ENCODE measurements at regions not wholly inside any gene's neighbourhood (a gene's known extent, or its start where the extent isn't known, plus 50 kb on each side); places are given as distances from the start of the nearest gene placed in this dataset.

GRCh38 chr1:178619042-178619927 lies 105.8 kb upstream of the RALGPS2 start:
- TF ChIP-seq RFX5 (IDR thresholded peaks at IDR 0.05; ENCODE audit: low read depth, low read length) (no peak), ELK1 (IDR thresholded peaks at IDR 0.05; ENCODE audit: borderline replicate concordance, low read depth, low read length) (no peak), POLR2A (IDR thresholded peaks at IDR 0.05; ENCODE audit: low read depth, low read length) (no peak), MXI1 (IDR thresholded peaks at IDR 0.05; ENCODE audit: borderline replicate concordance, low read depth, low read length) (no peak), RAD21 (IDR thresholded peaks at IDR 0.05; ENCODE audit: low read length) (no peak)
